DMS 273 (cell line): ENCODE measurements at regions not wholly inside any gene's neighbourhood (a gene's known extent, or its start where the extent isn't known, plus 50 kb on each side); places are given as distances from the start of the nearest gene placed in this dataset.

Experiments
- DNase-seq: peaks from one replicate; lab custom pipeline; 2025; ENCODE audit not compliant: unreplicated experiment; lab: John Stamatoyannopoulos, UW

DNA sequence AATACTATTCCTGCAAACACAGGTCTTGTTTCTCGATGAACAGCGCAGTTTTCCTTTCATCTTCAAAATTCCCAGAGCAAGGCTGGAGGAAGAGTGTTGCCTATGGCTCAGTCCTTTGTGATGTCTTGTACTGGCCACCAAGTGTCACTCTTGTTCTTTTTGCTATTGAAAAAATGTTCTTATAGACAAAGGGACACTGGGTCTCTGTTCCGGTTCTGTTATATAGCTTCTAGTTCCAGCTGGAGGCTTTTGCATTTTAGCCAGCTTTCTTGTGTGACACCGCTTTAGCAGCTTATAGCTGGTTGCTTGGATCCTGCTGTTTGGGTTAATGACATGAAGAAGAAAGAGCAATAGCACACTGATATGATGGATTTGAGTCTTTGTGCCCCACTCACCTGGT is 343.7 kb upstream of the KCNN2 start:
- DNase-seq = peak; percentile 25

DNA sequence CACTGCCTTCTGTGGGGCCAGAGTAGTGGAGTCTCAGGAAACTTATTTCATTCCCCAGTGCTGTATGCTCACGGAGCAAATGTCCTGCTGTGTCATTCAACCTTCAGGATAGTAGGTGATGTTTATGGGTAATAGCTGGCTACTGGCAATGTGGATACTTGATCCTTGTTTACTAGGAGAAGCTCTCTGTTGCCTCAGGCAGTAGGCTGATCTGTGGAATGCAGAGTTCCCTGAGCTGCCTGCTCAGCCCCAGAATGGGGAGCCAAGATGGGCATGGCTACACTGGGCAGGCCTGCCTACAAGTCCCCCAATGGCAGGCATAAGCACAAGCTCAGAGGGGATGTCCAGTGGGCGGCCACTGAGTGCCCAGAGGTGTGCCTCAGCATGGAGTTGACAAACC is 323.1 kb upstream of the KCNN2 start:
- no peak for DNase-seq

DNA sequence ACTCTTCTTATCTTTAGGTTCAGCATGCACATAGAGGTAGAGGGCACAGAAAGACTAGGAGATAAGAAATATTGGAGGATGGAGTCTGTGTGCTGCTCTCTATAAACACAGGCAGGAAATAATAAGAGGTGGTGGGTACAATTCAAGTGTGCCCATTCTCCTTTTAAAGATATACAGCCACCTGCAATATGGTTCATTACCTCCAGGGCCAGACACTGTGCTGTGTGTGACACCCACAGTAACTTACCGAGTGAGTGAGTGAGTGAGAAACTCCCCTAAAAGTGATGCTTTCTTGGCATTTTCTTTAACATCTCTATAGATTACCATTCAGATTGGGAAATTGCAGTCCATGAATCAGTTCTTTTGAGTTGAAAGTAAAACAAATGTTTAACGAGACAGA is 311.8 kb upstream of the KCNN2 start:
- DNase-seq = no peak

DNA sequence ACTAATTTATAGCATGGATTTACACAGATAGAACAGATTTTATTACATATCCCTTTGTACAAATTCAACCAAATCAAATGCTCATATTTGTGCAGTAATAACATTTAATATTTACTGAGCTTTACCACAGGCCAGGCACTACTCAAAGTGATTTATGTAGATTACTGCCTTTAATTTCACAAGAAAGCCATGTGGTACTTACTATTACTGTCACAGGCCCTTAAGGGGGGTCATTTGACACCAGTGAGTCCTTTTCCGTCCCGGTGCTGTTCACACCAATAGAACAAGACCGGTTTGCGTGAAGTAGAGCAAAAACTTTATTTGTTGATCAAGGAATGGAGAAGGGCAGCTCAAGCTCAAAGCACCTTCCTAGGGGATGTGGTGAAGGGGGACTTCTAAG is 308.5 kb upstream of the KCNN2 start:
- DNase-seq = no peak

DNA sequence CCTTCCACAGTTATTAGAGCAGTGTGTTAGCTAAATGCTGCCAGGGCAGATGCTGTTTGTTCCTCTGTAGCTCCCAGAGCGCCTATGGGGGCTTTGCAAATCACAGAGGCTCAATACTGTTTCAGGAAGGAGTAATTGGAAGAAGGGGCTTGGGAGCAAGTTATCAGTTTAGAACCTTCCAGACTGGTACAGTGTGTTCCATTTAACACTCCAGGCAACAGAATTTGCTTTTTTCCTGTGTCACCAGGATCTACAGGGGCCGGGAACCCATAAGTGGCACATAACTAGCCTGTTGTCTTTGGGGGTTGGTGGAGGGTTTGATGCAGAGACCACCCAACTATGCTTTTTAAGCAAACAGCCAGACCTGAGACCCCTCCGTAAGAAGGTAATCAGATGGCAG is 307.3 kb upstream of the KCNN2 start:
- peak; percentile 49 for DNase-seq

DNA sequence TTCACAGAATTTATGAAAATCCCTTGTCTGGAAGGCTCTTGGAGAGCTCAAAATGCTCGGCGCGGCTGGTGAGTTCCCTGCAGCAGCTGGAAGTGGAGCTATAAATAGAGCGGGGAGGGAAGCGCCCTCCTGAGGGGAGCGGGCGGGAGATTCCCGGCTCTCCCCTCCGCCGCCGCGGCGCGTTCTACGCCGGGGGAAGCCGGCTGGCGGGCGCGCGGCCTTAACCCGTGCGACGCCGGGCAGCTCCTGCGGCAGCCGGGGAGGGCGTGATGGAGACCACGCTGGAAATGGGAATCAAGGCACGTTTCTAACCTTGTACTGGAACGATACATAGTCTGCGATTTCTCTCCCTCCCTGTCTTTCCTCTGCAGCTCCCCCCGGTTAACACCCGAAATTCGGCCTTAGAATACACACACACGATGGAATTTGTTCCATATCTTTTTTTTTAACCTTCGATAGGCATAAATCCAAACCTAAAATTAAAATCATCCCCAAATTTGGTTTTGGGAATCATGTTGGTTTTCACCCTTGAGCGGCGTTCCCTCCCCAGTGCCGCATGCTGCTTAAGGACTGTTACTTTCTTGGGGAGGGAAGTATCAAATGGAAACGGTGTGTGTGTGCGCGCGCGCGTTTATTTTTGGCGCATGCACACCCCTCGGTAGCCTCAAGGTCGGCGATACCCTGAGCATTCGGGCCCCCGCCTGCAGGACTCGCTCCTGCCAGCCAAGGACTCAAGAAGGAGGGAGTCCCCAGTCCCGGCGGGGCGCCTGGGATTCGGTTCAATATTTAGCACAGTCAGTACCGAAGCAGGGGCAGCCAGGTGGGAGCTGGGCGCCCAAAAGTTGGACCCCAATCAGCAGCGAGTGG is 306.3 kb upstream of the KCNN2 start:
- DNase-seq = peak; percentile 95

DNA sequence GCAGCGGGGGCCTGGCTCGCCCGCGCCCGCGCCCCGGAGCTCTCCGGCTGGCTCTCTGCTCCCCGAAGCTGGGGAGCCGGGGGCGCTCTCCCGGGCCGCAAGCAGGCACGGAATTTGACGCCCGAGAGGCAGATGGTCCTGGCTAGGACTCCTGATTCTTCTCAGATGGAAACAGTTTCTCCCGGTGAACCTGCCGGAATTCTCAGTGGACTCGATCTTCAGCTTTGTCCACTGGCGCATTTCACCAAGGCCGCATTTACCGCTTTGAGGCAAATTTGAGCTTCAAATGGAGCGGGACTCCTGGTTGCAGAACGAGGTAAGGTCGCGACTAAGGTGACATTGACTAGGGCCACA is 305.7 kb upstream of the KCNN2 start:
- DNase-seq = peak; percentile 70

DNA sequence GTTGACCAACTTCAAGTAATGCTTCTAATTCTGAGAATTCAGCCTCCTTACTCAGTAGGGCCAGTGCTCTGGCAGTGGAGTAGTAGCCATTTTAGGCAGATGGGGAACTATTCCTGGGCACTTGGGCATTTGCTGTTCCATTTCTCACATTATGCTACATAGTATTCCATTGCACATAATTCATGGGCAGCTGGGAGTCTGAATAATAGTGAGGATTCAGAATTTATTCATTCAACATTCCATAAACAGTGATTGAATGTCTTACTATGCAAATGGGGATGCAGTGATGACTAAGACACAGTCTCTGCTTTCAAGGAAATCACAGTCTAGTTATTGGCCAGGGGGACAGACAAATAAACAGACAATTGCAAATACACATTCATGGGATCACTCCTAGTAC is 301.0 kb upstream of the KCNN2 start:
- DNase-seq = no peak

DNA sequence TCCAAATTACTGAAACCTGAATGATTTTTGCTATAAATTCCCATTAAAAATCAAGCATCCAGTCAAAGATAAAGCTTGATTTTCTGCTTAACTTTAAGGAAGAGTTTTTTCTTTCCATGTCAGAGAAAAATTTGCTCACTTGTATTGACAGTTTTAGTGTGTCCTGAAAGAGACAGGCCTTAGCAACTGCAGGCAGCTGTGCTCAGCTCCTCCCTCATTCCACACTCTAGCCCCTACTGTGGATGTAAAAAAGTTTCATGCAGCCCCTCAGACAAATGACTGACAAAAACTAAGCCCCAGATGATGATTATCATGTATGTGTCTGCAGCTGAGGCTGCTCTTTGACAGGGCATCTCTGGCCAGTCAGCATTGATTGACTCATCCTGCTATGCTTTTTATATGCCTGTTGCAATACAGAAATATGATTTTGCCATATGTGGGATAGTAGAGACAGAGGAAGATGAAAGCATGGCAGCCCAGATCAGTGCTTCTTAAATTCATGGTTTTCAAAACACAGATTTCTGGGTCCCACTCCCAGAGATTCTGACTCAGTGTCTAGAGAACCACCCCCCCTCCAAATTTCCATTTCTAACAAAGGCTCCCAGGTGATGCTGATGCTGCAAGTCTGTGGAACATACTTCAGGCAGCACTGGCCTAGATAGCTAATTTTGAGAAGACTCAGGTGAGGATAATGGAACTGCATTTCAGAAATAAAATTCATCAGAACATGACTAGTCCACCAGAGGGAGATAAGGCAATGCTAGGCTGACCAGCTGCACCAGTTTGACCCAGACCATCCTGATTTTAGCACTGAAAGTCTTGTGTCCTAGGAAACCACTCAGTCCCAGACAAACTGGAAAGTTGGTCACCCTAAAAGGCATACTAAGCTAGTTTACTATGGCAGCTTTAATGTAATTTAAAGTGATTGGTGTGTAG is 298.7 kb upstream of the KCNN2 start:
- no peak for DNase-seq

DNA sequence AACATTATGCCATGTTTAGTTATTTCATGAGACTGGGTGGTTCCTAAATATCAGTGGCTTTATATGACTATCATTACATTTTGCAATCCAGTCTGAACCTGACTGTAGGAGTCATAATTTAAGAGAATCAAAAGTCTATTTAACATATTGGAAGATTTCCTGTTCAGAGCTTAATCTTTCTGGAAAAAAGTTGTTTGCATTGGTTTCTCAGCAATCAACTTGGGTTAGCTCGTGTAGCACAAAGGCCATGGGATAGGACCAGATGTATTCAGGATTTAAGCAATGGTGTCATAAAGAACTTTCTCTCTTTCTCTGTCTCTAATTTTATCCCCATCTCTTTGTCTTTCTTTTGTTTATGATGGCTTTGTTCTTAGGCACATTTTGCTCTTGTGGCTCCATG is 296.0 kb upstream of the KCNN2 start:
- no peak for DNase-seq

DNA sequence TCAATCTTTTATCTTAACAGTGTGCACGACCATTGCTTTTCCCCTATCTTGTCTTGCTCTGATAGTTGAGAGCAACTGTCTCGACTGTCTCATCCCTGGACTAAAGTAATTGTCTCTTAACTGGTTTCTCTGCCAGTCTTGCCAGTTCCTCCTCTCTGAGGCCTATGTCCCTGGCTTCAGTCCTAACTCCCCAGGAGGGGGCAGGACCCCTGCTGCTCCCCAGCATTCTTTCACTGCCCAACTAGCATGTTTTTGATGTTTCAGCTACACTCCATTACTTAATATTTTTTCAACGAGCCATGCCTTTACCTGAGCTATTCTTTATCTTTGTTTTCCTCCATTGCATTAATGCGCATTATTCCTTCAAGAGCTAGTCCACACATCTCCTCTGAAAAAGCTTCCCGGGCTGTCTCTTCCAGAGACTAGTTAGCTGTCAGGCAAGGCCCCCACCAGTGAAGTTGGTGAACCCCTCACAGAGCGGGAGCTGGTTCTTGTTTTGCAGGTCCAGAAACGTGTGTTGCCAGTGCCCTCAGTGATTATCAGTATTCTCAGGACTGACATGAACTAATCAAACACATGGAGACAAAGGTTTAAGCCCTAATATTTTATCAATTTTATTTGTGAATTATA is 291.7 kb upstream of the KCNN2 start:
- DNase-seq = no peak

DNA sequence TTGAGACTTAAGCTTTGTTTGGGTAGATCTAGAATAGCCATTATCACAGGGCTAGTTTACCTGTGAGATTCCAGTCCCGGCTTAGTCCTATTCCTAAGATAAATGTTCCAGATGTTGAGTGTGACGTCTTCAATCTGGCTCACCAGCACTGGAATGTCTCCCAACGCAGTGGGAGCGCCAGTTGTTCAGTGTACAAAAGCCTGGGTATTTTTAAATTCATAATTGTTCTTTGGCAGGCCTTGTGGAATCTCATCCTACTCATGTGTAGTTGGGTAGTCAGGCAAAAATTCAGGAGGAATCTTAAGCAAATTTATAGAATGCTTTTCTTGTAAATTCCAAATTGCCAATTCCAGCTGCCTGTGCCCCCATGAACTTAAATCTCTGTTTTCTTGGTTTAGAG is 272.6 kb upstream of the KCNN2 start:
- no peak for DNase-seq

DNA sequence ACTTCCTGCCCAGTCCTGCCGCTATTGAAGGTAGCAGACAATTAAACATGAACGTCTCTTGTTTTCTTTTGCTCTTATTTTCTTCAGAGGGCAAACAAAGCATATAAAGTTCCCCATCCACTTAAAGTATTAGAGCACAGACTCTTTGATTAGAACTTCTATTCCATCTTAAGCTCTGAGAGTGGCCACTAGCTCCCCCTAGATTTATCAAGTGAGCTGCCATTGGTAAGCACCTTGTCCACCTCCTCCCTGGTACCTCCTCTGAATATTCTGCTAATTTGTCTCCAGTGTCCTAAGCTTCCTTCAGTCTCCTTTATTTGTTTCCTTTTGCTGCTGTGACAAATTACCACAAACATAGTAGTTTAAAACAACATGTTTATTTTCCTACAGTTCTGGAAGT is 264.3 kb upstream of the KCNN2 start:
- DNase-seq = no peak

DNA sequence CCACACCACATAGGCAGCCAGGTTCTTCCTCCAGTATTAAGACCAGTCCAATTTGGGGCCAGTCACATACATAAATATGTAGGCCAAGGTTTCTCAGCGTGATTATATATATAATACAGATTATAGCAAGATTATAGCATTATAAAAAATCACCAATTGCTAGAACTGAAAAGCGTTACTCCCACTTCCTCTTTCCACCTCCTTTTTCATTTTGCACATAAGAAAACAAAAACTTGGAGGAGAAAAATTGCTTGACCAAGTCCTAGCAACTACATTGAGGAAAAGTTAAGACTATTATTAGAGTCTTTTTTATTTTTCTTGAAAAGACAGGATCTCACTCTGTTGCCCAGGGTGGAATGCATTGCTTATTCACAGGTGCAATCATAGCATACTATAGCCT is 262.7 kb upstream of the KCNN2 start:
- no peak for DNase-seq

DNA sequence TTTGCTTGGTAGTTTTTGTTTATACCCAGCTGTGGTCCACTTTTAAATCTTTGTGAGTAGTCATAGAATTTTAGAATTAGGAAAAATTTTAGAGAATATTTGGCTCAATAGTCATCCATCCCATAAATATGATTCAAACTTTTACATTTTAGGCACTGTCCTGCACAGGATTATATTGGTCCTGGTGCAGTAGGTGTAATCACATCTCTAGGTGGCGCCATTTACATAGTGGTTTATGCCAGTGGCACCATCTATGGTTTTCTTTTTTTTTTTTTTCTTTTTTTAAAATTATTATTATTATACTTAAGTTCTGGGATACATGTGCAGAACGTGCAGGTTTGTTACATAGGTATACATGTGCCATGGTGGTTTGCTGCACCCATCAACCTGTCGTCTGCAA is 260.7 kb upstream of the KCNN2 start:
- DNase-seq = peak; percentile 59

DNA sequence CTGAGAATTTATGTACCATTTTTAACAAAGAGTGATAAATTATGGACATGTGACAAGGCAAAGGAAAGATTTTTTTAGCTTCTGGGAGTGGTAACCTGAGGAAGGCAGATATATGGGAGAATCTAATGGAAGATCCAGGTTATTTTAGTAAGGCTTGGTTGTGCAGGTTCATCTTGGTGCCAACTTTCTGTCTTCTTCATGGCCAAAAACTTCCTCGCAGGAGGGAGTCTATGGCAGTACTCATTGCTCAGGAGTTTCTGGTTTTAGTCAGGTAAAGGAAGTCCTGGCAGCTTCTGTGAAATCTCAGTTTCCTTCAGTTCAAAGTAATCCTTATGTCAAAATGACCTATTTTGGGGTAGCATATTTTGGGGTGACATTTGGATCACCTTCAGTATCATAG is 248.3 kb upstream of the KCNN2 start:
- no peak for DNase-seq

DNA sequence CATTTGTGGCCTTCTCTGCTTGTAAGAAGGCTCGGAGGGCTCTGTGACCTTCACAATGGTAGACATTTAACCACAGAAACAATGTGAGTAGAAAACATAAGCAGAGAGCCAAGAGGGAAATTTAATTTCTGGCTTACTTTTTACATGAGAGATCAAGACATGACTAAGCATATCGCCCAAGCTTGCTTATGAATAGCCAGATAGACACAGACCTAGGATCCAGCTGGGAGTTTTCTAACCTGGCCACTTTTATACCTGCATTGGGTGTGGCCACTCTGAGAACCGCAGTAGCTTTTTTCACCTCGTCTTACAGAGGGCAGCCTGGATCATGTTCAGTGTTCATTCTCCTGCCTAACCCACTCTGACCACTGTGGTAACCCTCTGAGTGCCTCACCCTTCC is 244.9 kb upstream of the KCNN2 start:
- DNase-seq = no peak

DNA sequence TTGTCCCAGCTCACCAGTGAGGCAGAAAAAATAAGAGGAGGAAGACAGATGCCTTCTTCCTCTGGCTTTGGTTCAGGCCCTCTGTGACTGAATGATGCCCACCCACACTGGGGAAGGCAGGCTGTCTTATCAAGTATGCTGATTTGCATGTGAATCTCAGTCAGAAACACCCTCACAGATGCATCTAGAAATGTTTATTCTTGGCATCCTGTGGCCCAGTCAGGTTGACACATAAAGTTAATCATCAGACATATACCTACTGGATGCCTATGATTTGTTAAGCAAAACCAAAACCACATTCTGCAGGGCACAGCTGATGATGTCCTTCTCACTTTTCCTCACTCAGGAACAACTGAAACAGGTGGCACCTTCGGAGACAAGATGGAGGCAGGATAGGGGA is 243.4 kb upstream of the KCNN2 start:
- no peak for DNase-seq

DNA sequence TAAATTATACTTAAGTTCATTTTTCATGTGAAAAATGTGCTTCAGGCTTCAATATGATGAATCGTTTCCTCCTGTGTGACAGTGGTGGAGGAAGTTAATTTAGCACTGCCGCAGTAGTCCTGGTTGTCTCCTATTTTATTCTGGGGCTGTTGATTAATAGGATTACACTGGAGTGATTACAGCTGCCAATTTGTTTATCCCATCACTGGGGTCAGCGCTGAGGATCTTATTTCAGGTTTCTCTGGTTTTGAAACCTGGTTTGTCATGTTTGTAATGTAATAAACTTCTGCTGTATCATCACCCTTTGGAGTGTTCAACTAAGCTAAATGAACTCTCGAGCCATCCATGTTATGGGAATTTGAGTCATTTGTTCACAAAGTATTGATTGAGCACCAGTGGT is 241.7 kb upstream of the KCNN2 start:
- no peak for DNase-seq

DNA sequence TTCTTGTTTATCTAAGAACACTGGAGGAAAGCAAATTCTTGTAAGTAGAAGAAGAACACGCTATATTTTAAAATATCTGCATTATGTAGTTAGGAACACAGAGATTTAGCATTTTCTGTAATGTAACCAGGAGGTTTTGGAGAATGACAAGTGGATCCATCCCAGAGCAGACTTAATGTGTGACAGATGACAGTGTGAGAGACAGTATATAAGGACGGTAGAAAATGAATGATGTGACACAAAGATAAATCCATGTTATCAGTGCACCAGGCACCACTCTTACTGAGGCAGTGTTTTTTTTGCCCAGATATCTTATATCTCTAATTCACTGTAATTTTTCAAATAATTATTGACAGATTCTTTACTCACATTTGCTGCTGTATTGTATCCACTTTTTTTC is 239.0 kb upstream of the KCNN2 start:
- no peak for DNase-seq

DNA sequence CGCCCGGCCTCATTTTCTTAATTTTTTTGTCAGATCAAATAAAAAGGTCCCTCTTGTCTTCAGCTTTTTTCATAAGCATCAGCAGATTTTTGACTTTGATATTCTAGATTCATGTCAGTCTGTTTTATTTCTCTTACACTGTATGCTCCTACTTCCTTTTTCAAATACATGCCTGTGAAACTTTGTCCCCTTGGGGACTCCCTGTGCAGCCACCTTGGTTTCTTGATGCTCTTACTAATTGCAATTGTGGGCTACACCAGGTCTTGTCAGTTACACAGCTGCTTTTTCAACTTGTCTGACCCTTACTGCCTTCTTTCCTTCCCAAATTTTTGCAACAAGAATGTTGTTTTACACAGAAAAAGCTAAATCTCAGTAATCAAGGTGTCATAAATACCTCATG is 238.2 kb upstream of the KCNN2 start:
- no peak for DNase-seq

DNA sequence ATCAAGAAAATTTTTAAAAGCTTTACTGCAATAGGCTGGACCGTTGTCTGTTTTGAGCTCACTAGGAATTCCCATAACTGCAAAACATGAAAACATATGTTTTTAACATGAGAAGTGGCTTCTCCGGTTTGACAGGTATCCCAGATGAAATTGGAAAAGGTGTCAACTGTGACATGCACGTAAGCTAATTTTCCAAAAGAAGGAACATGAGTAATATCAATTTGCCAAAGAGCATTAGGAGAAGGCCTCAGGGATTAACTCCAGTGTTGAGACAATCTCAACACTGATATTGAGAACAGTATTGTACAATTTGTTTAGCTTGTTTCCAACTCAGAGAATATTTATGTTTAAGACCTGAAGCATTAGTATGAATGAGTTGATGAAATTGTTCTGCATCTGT is 215.5 kb upstream of the KCNN2 start:
- DNase-seq = no peak
